H1 (cell line): ENCODE measurements at regions not wholly inside any gene's neighbourhood (a gene's known extent, or its start where the extent isn't known, plus 50 kb on each side); places are given as distances from the start of the nearest gene placed in this dataset.

Experiments used
- CTCF ChIA-PET: fragments of 300-600 bp; sonication (Branson Sonifier 250); formaldehyde crosslinking; loops from one replicate; lab custom pipeline; 2021; ENCODE audit not compliant: partially characterized antibody; lab: Charles Lee
- POLR2A ChIA-PET: fragments of 300-600 bp; sonication (Branson Sonifier 250); formaldehyde crosslinking; loops from one replicate; lab custom pipeline; 2021; ENCODE audit warnings: inconsistent platforms; ENCODE audit not compliant: partially characterized antibody; lab: Charles Lee
- DNase-seq, 2 experiments: peaks; one replicate each; pipeline versions ENCODE4 v3.0.0 to v3.0.0-alpha.2; 2010 to 2022; ENCODE audit warnings: low spot score in 2 of 2, low read depth in 1 of 2, mixed read lengths in 1 of 2
- FAIRE-seq: peaks from 2 replicates; lab custom pipeline; 2011; peaks lifted over from hg19 to GRCh38; lab: Jason Lieb, UNC
- H2AFZ ChIP-seq: 2 replicates; pipeline ENCODE4 v1.8.1; 2012; ENCODE audit warnings: low read length, inconsistent platforms
- H2AK5ac ChIP-seq: 2 replicates; pipeline ENCODE4 v1.6.1; 2013; ENCODE audit warnings: low read depth, low read length
- H2BK120ac ChIP-seq: replicated peaks from 2 replicates; pipeline ENCODE3; 2013; ENCODE audit warnings: low read depth, low read length, inconsistent platforms
- H2BK12ac ChIP-seq: 2 replicates; pipeline ENCODE4 v1.6.1; 2013; ENCODE audit warnings: low read depth, low read length
- H2BK15ac ChIP-seq: 2 replicates; pipeline ENCODE4 v1.6.1; 2013; ENCODE audit warnings: low read length
- H2BK20ac ChIP-seq: 2 replicates; pipeline ENCODE4 v1.6.1; 2013; ENCODE audit warnings: low read length
- H2BK5ac ChIP-seq: 2 replicates; pipeline ENCODE4 v1.6.1; 2013; ENCODE audit warnings: low read depth, low read length
- H3K14ac ChIP-seq: 2 replicates; pipeline ENCODE4 v1.6.1; 2013; ENCODE audit warnings: inconsistent platforms; ENCODE audit not compliant: insufficient read length
- H3K18ac ChIP-seq: 2 replicates; pipeline ENCODE4 v1.6.1; 2013; ENCODE audit warnings: low read length; ENCODE audit errors: extremely low read depth
- H3K23ac ChIP-seq: 2 replicates; pipeline ENCODE4 v1.6.1; 2013; ENCODE audit warnings: inconsistent platforms; ENCODE audit not compliant: insufficient read length
- H3K23me2 ChIP-seq: 2 replicates; pipeline ENCODE4 v1.6.1; 2013; ENCODE audit warnings: low read depth, low read length
- H3K27ac ChIP-seq: 2 replicates; pipeline ENCODE4 v1.6.1; 2011; ENCODE audit warnings: low read depth, low read length, inconsistent platforms
- H3K27me3 ChIP-seq, 4 experiments: replicated peaks in 1 of 4; 1 replicate in 1 of 4; 2 replicates in 3 of 4; pipeline versions ENCODE4 v1.6.1 to v1.8.1; 2011 to 2013; ENCODE audit warnings: low read length in 3 of 4, mild to moderate bottlenecking in 3 of 4, inconsistent platforms in 2 of 4, mixed read lengths in 2 of 4, moderate library complexity in 1 of 4; ENCODE audit not compliant: control insufficient read depth in 3 of 4, insufficient read depth in 3 of 4; ENCODE audit errors: extremely low read depth in 1 of 4
- H3K36me3 ChIP-seq, 4 experiments: 2 replicates each; pipeline versions ENCODE4 v1.6.1 to v1.8.1; 2011 to 2013; ENCODE audit warnings: mild to moderate bottlenecking in 4 of 4, low read length in 3 of 4, moderate library complexity in 2 of 4, control low read depth in 1 of 4, inconsistent platforms in 1 of 4; ENCODE audit not compliant: insufficient read depth in 4 of 4, control insufficient read depth in 2 of 4
- H3K4ac ChIP-seq: replicated peaks from 2 replicates; pipeline ENCODE3; 2013; ENCODE audit warnings: low read length, low read depth, mixed read lengths, inconsistent platforms; ENCODE audit not compliant: insufficient read length
- H3K4me1 ChIP-seq, 4 experiments: replicated peaks in 1 of 4; 1 replicate in 1 of 4; 2 replicates in 3 of 4; pipeline versions ENCODE4 v1.6.1 to v1.8.1; 2011 to 2013; ENCODE audit warnings: low read length in 3 of 4, inconsistent platforms in 2 of 4, mixed read lengths in 1 of 4; ENCODE audit not compliant: insufficient read depth in 4 of 4, control insufficient read depth in 3 of 4
- H3K4me2 ChIP-seq, 2 experiments: 2 replicates each; pipeline versions ENCODE4 v1.6.1 to v1.8.1; 2011 to 2013; ENCODE audit warnings: low read depth in 2 of 2, low read length in 2 of 2, control low read depth in 1 of 2, inconsistent platforms in 1 of 2, mild to moderate bottlenecking in 1 of 2; ENCODE audit not compliant: insufficient read depth in 1 of 2
- H3K4me3 ChIP-seq, 4 experiments: fragments of 200-600, 300-600 bp in 1 of 4; sonication (generic), shearing (Covaris generic), sonication (Bioruptor Twin) in 1 of 4; 2 replicates each; pipeline versions ENCODE4 v1.5.1 to v1.8.1; 2011 to 2016; ENCODE audit warnings: low read length in 4 of 4, low read depth in 3 of 4, control low read depth in 2 of 4, inconsistent platforms in 2 of 4, mild to moderate bottlenecking in 2 of 4, mixed read lengths in 1 of 4, moderate library complexity in 1 of 4; ENCODE audit not compliant: insufficient read depth in 2 of 4; ENCODE audit errors: extremely low read depth in 1 of 4
- H3K56ac ChIP-seq: replicated peaks from 2 replicates; pipeline ENCODE3; 2013; ENCODE audit warnings: low read depth, mild to moderate bottlenecking, mixed read lengths, low read length, inconsistent platforms; ENCODE audit not compliant: insufficient read length
- H3K79me1 ChIP-seq: 2 replicates; pipeline ENCODE4 v1.6.1; 2013; ENCODE audit warnings: low read depth, low read length, control low read depth
- H3K79me2 ChIP-seq, 2 experiments: 2 replicates each; pipeline versions ENCODE4 v1.6.1 to v1.8.1; 2012 to 2013; ENCODE audit warnings: low read length in 2 of 2, mild to moderate bottlenecking in 2 of 2, inconsistent platforms in 1 of 2; ENCODE audit not compliant: insufficient read depth in 2 of 2, control insufficient read depth in 1 of 2
- H3K9ac ChIP-seq, 4 experiments: replicated peaks in 1 of 4; 1 replicate in 1 of 4; 2 replicates in 3 of 4; pipeline versions ENCODE4 v1.6.1 to v1.8.1; 2011 to 2013; ENCODE audit warnings: low read depth in 3 of 4, low read length in 3 of 4, control low read depth in 2 of 4, mild to moderate bottlenecking in 2 of 4, moderate library complexity in 2 of 4, inconsistent platforms in 1 of 4; ENCODE audit errors: extremely low read depth in 1 of 4
- H3K9me3 ChIP-seq, 2 experiments: 2 replicates each; pipeline versions ENCODE4 v1.6.1 to v1.8.1; 2012 to 2013; ENCODE audit warnings: mild to moderate bottlenecking in 2 of 2, moderate library complexity in 2 of 2, control low read depth in 1 of 2, inconsistent platforms in 1 of 2, low read depth in 1 of 2, low read length in 1 of 2, mixed read lengths in 1 of 2; ENCODE audit not compliant: insufficient read depth in 2 of 2
- H4K20me1 ChIP-seq, 2 experiments: replicated peaks in 1 of 2; 2 replicates each; pipeline versions ENCODE3 to v1.8.1; 2011 to 2013; ENCODE audit warnings: inconsistent platforms in 2 of 2, low read length in 2 of 2, mild to moderate bottlenecking in 1 of 2; ENCODE audit not compliant: insufficient read depth in 2 of 2, control insufficient read depth in 1 of 2
- H4K5ac ChIP-seq: 2 replicates; pipeline ENCODE4 v1.6.1; 2013; ENCODE audit warnings: low read length, low read depth, mixed read lengths, inconsistent platforms; ENCODE audit not compliant: insufficient read length
- H4K8ac ChIP-seq: 2 replicates; pipeline ENCODE4 v1.8.0; 2013; ENCODE audit warnings: mild to moderate bottlenecking, moderate library complexity, low read length, inconsistent platforms; ENCODE audit not compliant: insufficient read depth; ENCODE audit errors: extremely low read depth
- H4K91ac ChIP-seq: replicated peaks from 2 replicates; pipeline ENCODE3; 2013; ENCODE audit warnings: low read length, mixed read lengths, inconsistent platforms; ENCODE audit not compliant: insufficient read length
- ATF2 ChIP-seq: IDR thresholded peaks from 2 replicates; pipeline ENCODE4 v1.6.1; 2012; ENCODE audit warnings: low read length, inconsistent platforms
- BACH1 ChIP-seq: IDR thresholded peaks from 2 replicates; pipeline ENCODE4 v1.6.1; 2012; ENCODE audit warnings: low read length, improper control_type of control experiment
- CBX8 ChIP-seq: fragments of 300-800, 300-1000 bp; sonication (generic); IDR thresholded peaks from 2 replicates; pipeline ENCODE4 v1.7.1; 2016; ENCODE audit warnings: low read depth, low read length, borderline replicate concordance
- CEBPB ChIP-seq: IDR thresholded peaks from 2 replicates; pipeline ENCODE4 v1.6.1; 2012; ENCODE audit warnings: low read depth, low read length
- GABPA ChIP-seq: IDR thresholded peaks from 2 replicates; pipeline ENCODE4 v1.6.1; 2011; ENCODE audit warnings: mild to moderate bottlenecking, low read length, moderate library complexity, borderline replicate concordance; ENCODE audit not compliant: insufficient read depth
- KDM5A ChIP-seq: fragments of 200-600 bp; IDR thresholded peaks from 2 replicates; pipeline ENCODE4 v1.7.1; 2012; ENCODE audit warnings: mild to moderate bottlenecking, low read length, inconsistent platforms, mixed read lengths
- TAF1 ChIP-seq: IDR thresholded peaks from 2 replicates; pipeline ENCODE4 v1.6.1; 2011; ENCODE audit warnings: mild to moderate bottlenecking, low read depth, low read length
- TBP ChIP-seq: IDR thresholded peaks from 2 replicates; pipeline ENCODE4 v1.6.1; 2011; ENCODE audit warnings: low read depth, low read length, improper control_type of control experiment
- WGBS, 2 experiments: shearing (Covaris generic) in 1 of 2; methylation state at CpG; one replicate each; pipeline versions ENCODE4 v1.1.6 to v1.1.7; 2013 to 2015; ENCODE audit warnings: low lambda C conversion rate in 2 of 2, mixed read lengths in 2 of 2, inconsistent platforms in 1 of 2, low coverage in 1 of 2, missing lambda C conversion rate in 1 of 2; ENCODE audit not compliant: insufficient replicate concordance in 2 of 2, insufficient coverage in 1 of 2, insufficient read length in 1 of 2; ENCODE audit errors: extremely low coverage in 1 of 2, missing lambda C conversion rate in 1 of 2; 5-methylcytosine and 5-hydroxymethylcytosine counted together

- Histone ChIP-seq H2BK120ac (no peak overlapping the region), H4K91ac (no peak overlapping the region), H2AFZ (no peak overlapping the region), H2BK12ac (no peak overlapping the region), H3K14ac (no peak overlapping the region), H4K8ac (no peak overlapping the region), H2BK20ac (no peak overlapping the region), H3K56ac (no peak overlapping the region), H3K27ac (no peak overlapping the region), H3K4me2 (no peak overlapping the region), H2BK5ac (no peak overlapping the region), H3K23me2 (no peaks in the 10 kb centered on the region), H2AK5ac (no peak overlapping the region), H3K27me3 (no peaks in the 10 kb centered on the region), H3K36me3 (no peaks in the 10 kb centered on the region), H3K23ac (no peak overlapping the region), H2BK15ac (no peak overlapping the region), H3K4me3 (no peak overlapping the region), H3K9me3 (no peaks in the 10 kb centered on the region), H4K20me1 (no peaks in the 10 kb centered on the region), H3K18ac (no peak overlapping the region), H3K9ac (no peak overlapping the region), H3K79me2 (no peaks in the 10 kb centered on the region), H3K4me1 (no peaks in the 10 kb centered on the region; a peak in 1 of 7 replicates), H3K79me1 (no peaks in the 10 kb centered on the region), H4K5ac (no peak overlapping the region), H3K4ac (no peak overlapping the region)
- POLR2A ChIA-PET = no interaction called here
- FAIRE-seq (no peak), DNase-seq (no peak)
- 85% methylated on average over 1 of the region's 1 CpG; no CpG with 5 or more reads in 1 of the 2 experiments for WGBS, 2 experiments
- CTCF ChIA-PET = no interaction called here
- TF ChIP-seq TAF1 = no peak
- no peak for TF ChIP-seq CEBPB
- no peak for TF ChIP-seq ATF2
- TF ChIP-seq KDM5A = no peak
- no peak for TF ChIP-seq CBX8
- no peak for TF ChIP-seq BACH1
- no peak for TF ChIP-seq GABPA
- no peak for TF ChIP-seq TBP
Observed at GRCh38 chr2:150320608-150321007, 166.9 kb downstream of the RND3 start.
